ENCODE measurements at regions not wholly inside any gene's neighbourhood (a gene's known extent, or its start where the extent isn't known, plus 50 kb on each side); places are given as distances from the start of the nearest gene placed in this dataset.

GRCh38 chr2:18154812-18155211 lies 276.3 kb downstream of the KCNS3 start:
- no peaks in the 10 kb centered on the region for H3K9me1 ChIP-seq (replicated peaks; ENCODE audit: control insufficient read depth, extremely low read depth, insufficient read depth, low read length)
- no peak overlapping the region for H3K9ac ChIP-seq (replicated peaks; ENCODE audit: extremely low read depth, insufficient read depth, low read length)
- H3K27ac ChIP-seq (ENCODE audit: insufficient read depth, low read depth, low read length) = no peak overlapping the region
- dilution Hi-C loops (cut with MboI; ENCODE audit: extremely low pct_ligation_motif_present, low sequenced_read_pairs) = no loop called here
- ChIA-PET CTCF (no interaction called here), POLR2A (no interaction called here)
- no TSS peak for BruUV-seq (replicated peaks)
- no peaks in the 10 kb centered on the region for H4K20me1 ChIP-seq (replicated peaks; ENCODE audit: control insufficient read depth, extremely low read depth, insufficient read depth, low read length)
- H3K27me3 ChIP-seq (ENCODE audit: control insufficient read depth in 2 of 2, insufficient read depth in 2 of 2, low read length in 2 of 2) = peaks cover 0 to 3% of the 10 kb centered on the region in 2 experiments
- DNase-seq (ENCODE audit: low read depth, low spot score) (no peak), FAIRE-seq (no peak)
- intact Hi-C loops (cut with micrococcal nuclease) = no loop called here
- H3K4me2 ChIP-seq (ENCODE audit: insufficient read depth, low read length) = no peak overlapping the region
- no peaks in the 10 kb centered on the region for H3K36me3 ChIP-seq (ENCODE audit: control insufficient read depth in 2 of 2, extremely low read depth in 1 of 2, insufficient read depth in 2 of 2, low read length in 2 of 2)
- H3K4me3 ChIP-seq (replicated peaks in 1 of 3; ENCODE audit: insufficient read depth in 1 of 3, low read depth in 1 of 3, low read length in 3 of 3) = no peak overlapping the region
- TF ChIP-seq JUN (IDR thresholded peaks at IDR 0.05; ENCODE audit: borderline replicate concordance, insufficient read depth, insufficient read length, low read depth) = no peak
- no peak for TF ChIP-seq POLR2AphosphoS5 (IDR thresholded peaks at IDR 0.05; ENCODE audit: insufficient read depth, low read depth, low read length)
- TF ChIP-seq MAX (IDR thresholded peaks at IDR 0.05; ENCODE audit: insufficient read depth, insufficient read length) = no peak
- TF ChIP-seq POLR2A (IDR thresholded peaks at IDR 0.05; ENCODE audit: low read depth, low read length) = no peak
- no peak for TF ChIP-seq CTCF (IDR thresholded peaks at IDR 0.05; ENCODE audit: extremely low read depth in 1 of 2, insufficient read depth in 1 of 2, low read depth in 1 of 2, low read length in 2 of 2)
- no peak for TF ChIP-seq FOS (IDR thresholded peaks at IDR 0.05; ENCODE audit: borderline replicate concordance, insufficient read depth, low read length)
- no peak for TF ChIP-seq EZH2 (IDR thresholded peaks at IDR 0.05; ENCODE audit: borderline replicate concordance, low read depth, low read length, severe bottlenecking)
- TF ChIP-seq MYC (IDR thresholded peaks at IDR 0.05; ENCODE audit: low read depth, low read length) = no peak
- TF ChIP-seq GATA2 (IDR thresholded peaks at IDR 0.05; ENCODE audit: insufficient read depth, insufficient read length, low read depth, low read length) = no peak
- no peaks in the 10 kb centered on the region for H3K9me3 ChIP-seq (replicated peaks; ENCODE audit: control insufficient read depth, insufficient read depth, low read length)
- no peaks in the 10 kb centered on the region for H3K4me1 ChIP-seq (ENCODE audit: control insufficient read depth, extremely low read depth, insufficient read depth, low read length)
- no peak overlapping the region for H2AFZ ChIP-seq (ENCODE audit: low read depth, low read length)
- H3K79me2 ChIP-seq (ENCODE audit: control insufficient read depth, insufficient read depth, low read length) = no peaks in the 10 kb centered on the region

Measured in endothelial cell of umbilical vein (primary cell).